ENCODE measurements at regions not wholly inside any gene's neighbourhood (a gene's known extent, or its start where the extent isn't known, plus 50 kb on each side); places are given as distances from the start of the nearest gene placed in this dataset.

DNA sequence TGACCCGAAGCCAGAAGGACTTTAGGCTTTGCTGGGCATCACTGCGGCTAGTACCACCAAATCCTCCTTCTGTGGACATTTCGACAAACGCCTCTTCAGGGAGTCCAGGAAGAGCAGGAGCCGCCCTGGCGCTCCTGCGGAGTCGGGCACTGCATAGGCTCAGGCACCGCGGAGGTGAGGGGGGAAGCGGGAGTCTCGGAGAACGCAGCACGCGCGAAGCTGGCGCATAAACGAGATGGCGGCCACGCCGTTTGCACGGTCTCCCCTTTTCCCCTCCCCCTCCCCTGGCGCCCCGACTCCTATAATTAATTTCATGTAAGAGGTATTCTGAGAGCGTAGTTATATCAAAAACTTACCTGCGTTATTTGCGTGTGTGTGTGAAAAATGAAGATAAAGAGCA lies 137.8 kb upstream of the GAS1 start:
- no peak for TF ChIP-seq EZH2 (IDR thresholded peaks at IDR 0.05; ENCODE audit: insufficient read depth, poor library complexity, severe bottlenecking)
- TF ChIP-seq EZH2phosphoT487 (IDR thresholded peaks at IDR 0.05; ENCODE audit: insufficient read depth, low read depth) = no peak
